ENCODE measurements at regions not wholly inside any gene's neighbourhood (a gene's known extent, or its start where the extent isn't known, plus 50 kb on each side); places are given as distances from the start of the nearest gene placed in this dataset.

DNA sequence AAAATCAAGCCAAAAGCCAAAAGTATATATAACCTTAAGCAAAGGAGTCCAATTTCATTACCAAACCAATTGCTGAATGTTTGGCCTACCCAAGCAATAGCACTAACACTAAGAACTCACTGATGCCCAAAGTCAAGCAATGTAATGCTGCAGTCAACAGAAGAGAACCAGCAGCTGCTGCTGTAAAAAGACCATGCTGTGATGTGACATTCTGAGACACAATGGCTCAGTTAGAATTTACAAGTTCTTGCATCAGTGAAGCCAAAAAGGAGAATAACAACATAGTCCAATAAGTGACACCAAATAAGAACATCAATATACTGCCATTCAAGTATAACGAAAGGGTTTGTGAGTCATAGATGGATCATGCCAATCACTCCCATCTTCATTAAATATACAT lies 514.0 kb upstream of the DIAPH2 start (continued):
- TF ChIP-seq, protein P1, sequence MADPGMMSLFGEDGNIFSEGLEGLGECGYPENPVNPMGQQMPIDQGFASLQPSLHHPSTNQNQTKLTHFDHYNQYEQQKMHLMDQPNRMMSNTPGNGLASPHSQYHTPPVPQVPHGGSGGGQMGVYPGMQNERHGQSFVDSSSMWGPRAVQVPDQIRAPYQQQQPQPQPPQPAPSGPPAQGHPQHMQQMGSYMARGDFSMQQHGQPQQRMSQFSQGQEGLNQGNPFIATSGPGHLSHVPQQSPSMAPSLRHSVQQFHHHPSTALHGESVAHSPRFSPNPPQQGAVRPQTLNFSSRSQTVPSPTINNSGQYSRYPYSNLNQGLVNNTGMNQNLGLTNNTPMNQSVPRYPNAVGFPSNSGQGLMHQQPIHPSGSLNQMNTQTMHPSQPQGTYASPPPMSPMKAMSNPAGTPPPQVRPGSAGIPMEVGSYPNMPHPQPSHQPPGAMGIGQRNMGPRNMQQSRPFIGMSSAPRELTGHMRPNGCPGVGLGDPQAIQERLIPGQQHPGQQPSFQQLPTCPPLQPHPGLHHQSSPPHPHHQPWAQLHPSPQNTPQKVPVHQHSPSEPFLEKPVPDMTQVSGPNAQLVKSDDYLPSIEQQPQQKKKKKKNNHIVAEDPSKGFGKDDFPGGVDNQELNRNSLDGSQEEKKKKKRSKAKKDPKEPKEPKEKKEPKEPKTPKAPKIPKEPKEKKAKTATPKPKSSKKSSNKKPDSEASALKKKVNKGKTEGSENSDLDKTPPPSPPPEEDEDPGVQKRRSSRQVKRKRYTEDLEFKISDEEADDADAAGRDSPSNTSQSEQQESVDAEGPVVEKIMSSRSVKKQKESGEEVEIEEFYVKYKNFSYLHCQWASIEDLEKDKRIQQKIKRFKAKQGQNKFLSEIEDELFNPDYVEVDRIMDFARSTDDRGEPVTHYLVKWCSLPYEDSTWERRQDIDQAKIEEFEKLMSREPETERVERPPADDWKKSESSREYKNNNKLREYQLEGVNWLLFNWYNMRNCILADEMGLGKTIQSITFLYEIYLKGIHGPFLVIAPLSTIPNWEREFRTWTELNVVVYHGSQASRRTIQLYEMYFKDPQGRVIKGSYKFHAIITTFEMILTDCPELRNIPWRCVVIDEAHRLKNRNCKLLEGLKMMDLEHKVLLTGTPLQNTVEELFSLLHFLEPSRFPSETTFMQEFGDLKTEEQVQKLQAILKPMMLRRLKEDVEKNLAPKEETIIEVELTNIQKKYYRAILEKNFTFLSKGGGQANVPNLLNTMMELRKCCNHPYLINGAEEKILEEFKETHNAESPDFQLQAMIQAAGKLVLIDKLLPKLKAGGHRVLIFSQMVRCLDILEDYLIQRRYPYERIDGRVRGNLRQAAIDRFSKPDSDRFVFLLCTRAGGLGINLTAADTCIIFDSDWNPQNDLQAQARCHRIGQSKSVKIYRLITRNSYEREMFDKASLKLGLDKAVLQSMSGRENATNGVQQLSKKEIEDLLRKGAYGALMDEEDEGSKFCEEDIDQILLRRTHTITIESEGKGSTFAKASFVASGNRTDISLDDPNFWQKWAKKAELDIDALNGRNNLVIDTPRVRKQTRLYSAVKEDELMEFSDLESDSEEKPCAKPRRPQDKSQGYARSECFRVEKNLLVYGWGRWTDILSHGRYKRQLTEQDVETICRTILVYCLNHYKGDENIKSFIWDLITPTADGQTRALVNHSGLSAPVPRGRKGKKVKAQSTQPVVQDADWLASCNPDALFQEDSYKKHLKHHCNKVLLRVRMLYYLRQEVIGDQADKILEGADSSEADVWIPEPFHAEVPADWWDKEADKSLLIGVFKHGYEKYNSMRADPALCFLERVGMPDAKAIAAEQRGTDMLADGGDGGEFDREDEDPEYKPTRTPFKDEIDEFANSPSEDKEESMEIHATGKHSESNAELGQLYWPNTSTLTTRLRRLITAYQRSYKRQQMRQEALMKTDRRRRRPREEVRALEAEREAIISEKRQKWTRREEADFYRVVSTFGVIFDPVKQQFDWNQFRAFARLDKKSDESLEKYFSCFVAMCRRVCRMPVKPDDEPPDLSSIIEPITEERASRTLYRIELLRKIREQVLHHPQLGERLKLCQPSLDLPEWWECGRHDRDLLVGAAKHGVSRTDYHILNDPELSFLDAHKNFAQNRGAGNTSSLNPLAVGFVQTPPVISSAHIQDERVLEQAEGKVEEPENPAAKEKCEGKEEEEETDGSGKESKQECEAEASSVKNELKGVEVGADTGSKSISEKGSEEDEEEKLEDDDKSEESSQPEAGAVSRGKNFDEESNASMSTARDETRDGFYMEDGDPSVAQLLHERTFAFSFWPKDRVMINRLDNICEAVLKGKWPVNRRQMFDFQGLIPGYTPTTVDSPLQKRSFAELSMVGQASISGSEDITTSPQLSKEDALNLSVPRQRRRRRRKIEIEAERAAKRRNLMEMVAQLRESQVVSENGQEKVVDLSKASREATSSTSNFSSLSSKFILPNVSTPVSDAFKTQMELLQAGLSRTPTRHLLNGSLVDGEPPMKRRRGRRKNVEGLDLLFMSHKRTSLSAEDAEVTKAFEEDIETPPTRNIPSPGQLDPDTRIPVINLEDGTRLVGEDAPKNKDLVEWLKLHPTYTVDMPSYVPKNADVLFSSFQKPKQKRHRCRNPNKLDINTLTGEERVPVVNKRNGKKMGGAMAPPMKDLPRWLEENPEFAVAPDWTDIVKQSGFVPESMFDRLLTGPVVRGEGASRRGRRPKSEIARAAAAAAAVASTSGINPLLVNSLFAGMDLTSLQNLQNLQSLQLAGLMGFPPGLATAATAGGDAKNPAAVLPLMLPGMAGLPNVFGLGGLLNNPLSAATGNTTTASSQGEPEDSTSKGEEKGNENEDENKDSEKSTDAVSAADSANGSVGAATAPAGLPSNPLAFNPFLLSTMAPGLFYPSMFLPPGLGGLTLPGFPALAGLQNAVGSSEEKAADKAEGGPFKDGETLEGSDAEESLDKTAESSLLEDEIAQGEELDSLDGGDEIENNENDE (IDR thresholded peaks at IDR 0.05; ENCODE audit: insufficient replicate concordance, low read length): no peak
- TF ChIP-seq SP1 (IDR thresholded peaks at IDR 0.05; ENCODE audit: low read depth, low read length) (no peak), HDAC2 (IDR thresholded peaks at IDR 0.05; ENCODE audit: borderline replicate concordance in 1 of 2, low read depth in 2 of 2, low read length in 2 of 2) (no peak), RXRA (IDR thresholded peaks at IDR 0.05; ENCODE audit: insufficient read depth, low read depth, low read length) (no peak), KDM1A (IDR thresholded peaks at IDR 0.05; ENCODE audit: borderline replicate concordance, low read length) (no peak), GABPA (IDR thresholded peaks at IDR 0.05; ENCODE audit: borderline replicate concordance, insufficient read depth, low read length) (no peak), NANOG (IDR thresholded peaks at IDR 0.05; ENCODE audit: insufficient read depth, low read depth, low read length, poor library complexity, severe bottlenecking) (no peak), ASH2L (IDR thresholded peaks at IDR 0.05; ENCODE audit: low read length) (no peak)

Data from H1 (cell line).